ENCODE measurements at regions not wholly inside any gene's neighbourhood (a gene's known extent, or its start where the extent isn't known, plus 50 kb on each side); places are given as distances from the start of the nearest gene placed in this dataset.

- no peak for TF ChIP-seq CTCF (IDR thresholded peaks at IDR 0.05)
- WGBS, 2 donors: 51 to 61% methylated on average over 2 of the region's 2 CpGs
- intact Hi-C loops (cut with DNase I): no loop called here
Observed at GRCh38 chr7:43033369-43033768, 79.1 kb upstream of the HECW1 start.

GRCh38 chr7:43034535-43035002, 77.9 kb upstream of the HECW1 start:
- intact Hi-C loops (cut with DNase I): no loop called here
- 65 to 69% methylated on average over 4 of the region's 4 CpGs for WGBS, 2 donors
- H3K27me3 ChIP-seq: no peaks in the 10 kb centered on the region
- H3K36me3 ChIP-seq: no peaks in the 10 kb centered on the region
- ATAC-seq: no peak
- FAIRE-seq: no peak
- no peak for TF ChIP-seq CTCF (IDR thresholded peaks at IDR 0.05)
- no peak overlapping the region for H3K27ac ChIP-seq
- DNase-seq: no peak
- H3K9me3 ChIP-seq: no peaks in the 10 kb centered on the region
- no peaks in the 10 kb centered on the region for H3K4me1 ChIP-seq
- no peak overlapping the region for H3K4me3 ChIP-seq

More at GRCh38 chr7:43033369-43033768, 79.1 kb upstream of the HECW1 start:
- Histone ChIP-seq H3K4me3 (no peak overlapping the region), H3K27me3 (no peaks in the 10 kb centered on the region), H3K27ac (no peak overlapping the region), H3K4me1 (no peaks in the 10 kb centered on the region), H3K36me3 (no peaks in the 10 kb centered on the region), H3K9me3 (no peaks in the 10 kb centered on the region)
- FAIRE-seq: no peak
- no peak for ATAC-seq
- no peak for DNase-seq

DNA sequence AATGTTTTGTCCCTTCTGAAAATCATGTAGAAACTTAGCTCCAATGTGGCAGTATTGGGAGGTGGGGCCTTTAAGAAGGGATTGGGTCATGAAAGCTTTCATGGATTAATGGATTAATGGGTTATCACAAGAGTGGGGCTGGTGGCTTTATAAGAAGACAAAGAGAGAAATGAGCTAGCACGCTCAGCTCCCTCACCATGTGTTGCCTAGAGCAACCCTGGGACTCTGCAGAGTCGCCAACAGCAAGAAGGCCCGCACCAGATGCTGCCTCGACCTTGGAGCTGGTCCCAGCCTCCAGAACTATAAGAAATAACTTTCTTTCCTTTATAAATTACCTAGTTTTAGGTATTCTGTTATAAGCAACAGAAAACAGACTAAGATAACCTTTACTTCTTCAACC, 74.9 kb upstream of the HECW1 start:
- WGBS, 2 donors: 62 to 73% methylated on average over 4 of the region's 4 CpGs
- H3K4me1 ChIP-seq: no peaks in the 10 kb centered on the region
- DNase-seq: no peak
- ATAC-seq: no peak
- no peaks in the 10 kb centered on the region for H3K36me3 ChIP-seq
- TF ChIP-seq CTCF (IDR thresholded peaks at IDR 0.05): no peak
- no peak for FAIRE-seq
- intact Hi-C loops (cut with DNase I): no loop called here
- no peak overlapping the region for H3K4me3 ChIP-seq
- H3K9me3 ChIP-seq: no peaks in the 10 kb centered on the region
- H3K27ac ChIP-seq: no peak overlapping the region
- H3K27me3 ChIP-seq: no peaks in the 10 kb centered on the region

DNA sequence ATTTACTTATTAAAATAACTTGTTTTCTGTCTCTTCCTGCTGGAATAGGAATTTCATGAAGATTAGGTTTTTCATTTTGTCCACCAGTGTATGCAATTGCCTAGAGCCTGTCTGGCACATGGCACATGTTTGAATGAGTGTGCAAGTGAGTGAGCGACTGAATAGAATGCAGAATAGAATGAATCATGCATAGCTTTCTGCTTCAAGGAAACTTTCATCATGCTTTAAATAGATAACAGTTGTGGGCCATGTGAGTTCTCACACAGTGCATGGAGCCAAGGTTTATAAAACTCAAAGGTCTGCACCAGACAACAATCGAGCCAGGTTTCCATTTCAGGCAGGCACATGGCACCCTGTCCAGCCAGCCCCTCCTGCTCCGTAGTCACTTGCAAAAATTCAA, 74.2 kb upstream of the HECW1 start:
- WGBS, 2 donors: 53 to 75% methylated on average over 3 of the region's 3 CpGs
- no peak overlapping the region for H3K4me3 ChIP-seq
- DNase-seq (no peak), ATAC-seq (no peak), FAIRE-seq (no peak)
- no peaks in the 10 kb centered on the region for H3K27me3 ChIP-seq
- H3K27ac ChIP-seq: no peak overlapping the region
- no peaks in the 10 kb centered on the region for H3K4me1 ChIP-seq
- H3K9me3 ChIP-seq: no peaks in the 10 kb centered on the region
- H3K36me3 ChIP-seq: no peaks in the 10 kb centered on the region
- intact Hi-C loops (cut with DNase I): no loop called here
- TF ChIP-seq CTCF (IDR thresholded peaks at IDR 0.05): no peak

GRCh38 chr7:43039346-43039745, 73.1 kb upstream of the HECW1 start:
- ATAC-seq (no peak), DNase-seq (no peak), FAIRE-seq (no peak)
- Histone ChIP-seq H3K4me1 (no peaks in the 10 kb centered on the region), H3K27me3 (no peaks in the 10 kb centered on the region), H3K9me3 (no peaks in the 10 kb centered on the region), H3K36me3 (no peaks in the 10 kb centered on the region), H3K4me3 (no peak overlapping the region), H3K27ac (no peak overlapping the region)
- no peak for TF ChIP-seq CTCF (IDR thresholded peaks at IDR 0.05)
- intact Hi-C loops (cut with DNase I): no loop called here
- 26 to 46% methylated on average over 3 of the region's 3 CpGs for WGBS, 2 donors
